ENCODE measurements at regions not wholly inside any gene's neighbourhood (a gene's known extent, or its start where the extent isn't known, plus 50 kb on each side); places are given as distances from the start of the nearest gene placed in this dataset.

DNA sequence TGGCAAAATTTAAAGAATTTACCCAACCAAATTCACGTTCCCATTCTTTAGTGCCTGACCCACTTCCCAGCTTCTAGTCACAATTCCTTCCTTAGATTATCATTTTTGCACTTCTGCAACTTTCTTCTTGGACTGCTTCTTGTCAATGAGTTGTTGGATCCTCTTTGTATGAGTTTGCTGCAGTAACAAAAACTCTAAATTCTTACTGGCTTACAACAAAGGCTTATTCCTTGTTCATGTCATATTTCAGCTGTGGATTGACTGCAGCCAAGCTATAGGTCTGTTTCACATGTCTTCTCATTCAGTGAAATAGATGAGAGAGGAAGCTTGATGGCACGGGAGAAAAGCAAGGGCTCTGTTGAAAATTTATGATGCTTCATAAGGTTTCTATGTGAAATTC is 50.4 kb upstream of the TGFBR2 start:
- TF ChIP-seq POLR2A (IDR thresholded peaks at IDR 0.05; ENCODE audit: low read length): no peak
- TF ChIP-seq GATA1 (IDR thresholded peaks at IDR 0.05; ENCODE audit: low read depth, low read length): no peak
